GM12865 (cell line): ENCODE measurements at regions not wholly inside any gene's neighbourhood (a gene's known extent, or its start where the extent isn't known, plus 50 kb on each side); places are given as distances from the start of the nearest gene placed in this dataset.
"Not testable (repeated sequence)": the region's sequence is repeated elsewhere in the genome, so short reads cannot be mapped to it uniquely, and the experiment has no call there.

ENCODE experiments used
- DNase-seq: peaks from one replicate; pipeline ENCODE4 v3.0.0; 2010; ENCODE audit warnings: low read depth
- H3K4me3 ChIP-seq: 2 replicates; pipeline ENCODE4 v1.5.1; 2011; ENCODE audit warnings: mild to moderate bottlenecking, low read depth, low read length, control low read depth
- TF ChIP-seq, protein P1 (sequence below): IDR thresholded peaks from 2 replicates; pipeline ENCODE4 v1.5.1; 2011; ENCODE audit warnings: low read length, control low read depth, low read depth, inconsistent platforms; ENCODE audit not compliant: insufficient read depth; ENCODE audit errors: missing control alignments

- TF ChIP-seq, protein P1, sequence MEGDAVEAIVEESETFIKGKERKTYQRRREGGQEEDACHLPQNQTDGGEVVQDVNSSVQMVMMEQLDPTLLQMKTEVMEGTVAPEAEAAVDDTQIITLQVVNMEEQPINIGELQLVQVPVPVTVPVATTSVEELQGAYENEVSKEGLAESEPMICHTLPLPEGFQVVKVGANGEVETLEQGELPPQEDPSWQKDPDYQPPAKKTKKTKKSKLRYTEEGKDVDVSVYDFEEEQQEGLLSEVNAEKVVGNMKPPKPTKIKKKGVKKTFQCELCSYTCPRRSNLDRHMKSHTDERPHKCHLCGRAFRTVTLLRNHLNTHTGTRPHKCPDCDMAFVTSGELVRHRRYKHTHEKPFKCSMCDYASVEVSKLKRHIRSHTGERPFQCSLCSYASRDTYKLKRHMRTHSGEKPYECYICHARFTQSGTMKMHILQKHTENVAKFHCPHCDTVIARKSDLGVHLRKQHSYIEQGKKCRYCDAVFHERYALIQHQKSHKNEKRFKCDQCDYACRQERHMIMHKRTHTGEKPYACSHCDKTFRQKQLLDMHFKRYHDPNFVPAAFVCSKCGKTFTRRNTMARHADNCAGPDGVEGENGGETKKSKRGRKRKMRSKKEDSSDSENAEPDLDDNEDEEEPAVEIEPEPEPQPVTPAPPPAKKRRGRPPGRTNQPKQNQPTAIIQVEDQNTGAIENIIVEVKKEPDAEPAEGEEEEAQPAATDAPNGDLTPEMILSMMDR: no peak
- no peak for DNase-seq
Observed at GRCh38 chr6:19558934-19559333, 278.2 kb upstream of the ID4 start.

GRCh38 chr6:19562468-19562867 lies 274.7 kb upstream of the ID4 start:
- H3K4me3 ChIP-seq: no peak overlapping the region
- TF ChIP-seq, protein P1: no peak
- DNase-seq: no peak

More at GRCh38 chr6:19558934-19559333, 278.2 kb upstream of the ID4 start:
- H3K4me3 ChIP-seq: no peak overlapping the region

GRCh38 chr6:19569563-19569962 lies 267.6 kb upstream of the ID4 start:
- TF ChIP-seq, protein P1: no peak
- H3K4me3 ChIP-seq: no peak overlapping the region
- no peak for DNase-seq

- H3K4me3 ChIP-seq: no peak overlapping the region
- no peak for DNase-seq
- TF ChIP-seq, protein P1: no peak
Observed at GRCh38 chr6:19571176-19571575, 266.0 kb upstream of the ID4 start.

DNA sequence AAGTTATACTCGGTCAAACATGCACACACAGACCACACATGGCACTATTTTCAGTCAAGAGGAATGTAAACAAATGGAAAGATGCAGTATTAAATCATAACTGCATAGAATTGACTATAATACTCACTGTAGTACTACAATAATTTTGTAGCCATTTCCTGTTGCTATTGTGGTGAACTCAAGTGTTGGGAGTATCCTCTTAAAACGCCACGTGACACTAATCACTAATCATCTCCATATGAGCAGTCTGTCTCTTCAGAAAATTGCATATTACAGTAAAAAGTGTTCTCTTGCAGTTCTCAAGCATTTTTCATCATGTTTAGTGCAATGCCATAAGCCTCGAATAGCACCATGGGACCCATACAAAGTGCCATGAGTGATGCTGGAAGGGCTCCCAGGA lies 258.7 kb upstream of the ID4 start:
- H3K4me3 ChIP-seq: no peak overlapping the region
- TF ChIP-seq, protein P1: no peak
- DNase-seq: no peak

DNA sequence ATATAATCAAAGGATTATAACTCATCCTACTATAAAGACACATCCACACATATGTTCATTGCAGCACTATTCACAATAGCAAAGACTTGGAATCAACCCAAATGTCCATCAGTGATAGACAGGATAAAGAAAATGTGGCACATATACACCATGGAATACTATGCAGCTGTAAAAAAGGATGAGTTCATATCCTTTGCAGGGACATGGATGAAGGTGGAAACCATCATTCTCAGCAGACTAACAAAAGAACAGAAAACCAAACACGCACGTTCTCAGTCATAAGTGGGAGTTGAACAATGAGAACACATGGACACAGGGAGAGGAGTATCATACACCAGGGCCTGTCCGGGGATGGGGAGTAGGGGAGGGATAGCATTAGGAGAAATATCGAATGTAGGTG lies 253.0 kb upstream of the ID4 start:
- DNase-seq, H3K4me3 ChIP-seq: not testable (repeated sequence)

DNA sequence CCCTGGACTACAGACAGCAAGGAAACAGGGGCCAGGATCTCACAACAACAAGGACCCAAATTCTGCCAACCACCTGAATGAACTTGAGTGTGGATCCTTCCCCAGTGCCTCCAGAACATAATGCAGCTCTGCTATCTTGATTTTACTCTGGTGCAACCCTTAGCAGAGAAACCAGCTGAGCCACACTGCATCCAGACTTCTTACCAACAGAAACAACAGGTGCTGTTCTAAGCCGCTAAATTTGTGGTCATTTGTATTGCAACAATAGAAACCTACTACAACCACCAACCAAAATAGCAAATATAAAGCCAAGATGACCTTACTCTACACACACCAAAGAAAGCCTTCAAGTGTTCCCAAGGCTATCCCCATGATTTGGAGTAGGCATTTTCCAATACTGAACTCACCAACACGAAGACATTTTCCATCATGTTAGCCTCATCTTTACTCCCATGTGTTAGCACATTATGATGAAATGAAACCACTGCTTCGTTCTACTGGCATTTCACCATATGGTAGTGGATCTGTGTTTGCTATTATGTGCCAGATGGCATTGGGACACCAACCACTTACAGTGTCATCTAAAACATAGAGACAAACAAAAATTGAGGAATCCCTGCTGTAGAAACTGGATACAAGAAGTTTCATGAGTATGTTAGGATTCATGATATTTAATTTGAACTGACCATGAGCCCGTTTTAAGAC lies 249.8 kb upstream of the ID4 start:
- TF ChIP-seq, protein P1: no peak
- DNase-seq: no peak
- no peak overlapping the region for H3K4me3 ChIP-seq
